ENCODE measurements at regions not wholly inside any gene's neighbourhood (a gene's known extent, or its start where the extent isn't known, plus 50 kb on each side); places are given as distances from the start of the nearest gene placed in this dataset.
A peak's percentile ranks its signal among the peaks of the same experiment; 100 is the strongest.

DNA sequence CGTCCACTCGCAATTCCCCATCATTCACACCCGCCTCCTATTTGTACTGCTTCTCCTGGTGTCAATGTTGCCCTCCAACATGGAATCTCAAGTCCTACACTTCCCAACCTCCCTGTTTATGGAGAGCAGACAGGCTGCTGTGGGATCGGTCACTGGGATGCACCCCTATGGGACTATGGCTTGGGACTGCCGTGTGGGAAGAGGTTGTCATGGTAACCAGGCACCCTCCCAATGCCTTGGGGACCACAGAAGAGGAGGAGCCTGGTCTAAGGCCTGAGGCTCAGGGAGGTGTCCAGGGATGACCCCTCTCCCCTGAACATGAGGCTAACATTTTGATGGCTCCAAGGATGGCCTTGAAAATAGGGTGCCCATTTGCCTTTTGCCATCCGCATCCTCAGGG is 116.6 kb upstream of the CST7 start:
- Mint-ChIP-seq H3K9me3 (no peaks in the 10 kb centered on the region), H3K27me3 (ENCODE audit: low read depth, poor library complexity) (peaks cover 13% of the 10 kb centered on the region), H3K4me1 (peaks cover 10% of the 10 kb centered on the region), H3K36me3 (ENCODE audit: low read depth) (no peaks in the 10 kb centered on the region), H3K4me3 (no peak overlapping the region), H3K27ac (peak overlapping the region; percentile 73)
- no peak for DNase-seq
- TF ChIP-seq, protein P1, sequence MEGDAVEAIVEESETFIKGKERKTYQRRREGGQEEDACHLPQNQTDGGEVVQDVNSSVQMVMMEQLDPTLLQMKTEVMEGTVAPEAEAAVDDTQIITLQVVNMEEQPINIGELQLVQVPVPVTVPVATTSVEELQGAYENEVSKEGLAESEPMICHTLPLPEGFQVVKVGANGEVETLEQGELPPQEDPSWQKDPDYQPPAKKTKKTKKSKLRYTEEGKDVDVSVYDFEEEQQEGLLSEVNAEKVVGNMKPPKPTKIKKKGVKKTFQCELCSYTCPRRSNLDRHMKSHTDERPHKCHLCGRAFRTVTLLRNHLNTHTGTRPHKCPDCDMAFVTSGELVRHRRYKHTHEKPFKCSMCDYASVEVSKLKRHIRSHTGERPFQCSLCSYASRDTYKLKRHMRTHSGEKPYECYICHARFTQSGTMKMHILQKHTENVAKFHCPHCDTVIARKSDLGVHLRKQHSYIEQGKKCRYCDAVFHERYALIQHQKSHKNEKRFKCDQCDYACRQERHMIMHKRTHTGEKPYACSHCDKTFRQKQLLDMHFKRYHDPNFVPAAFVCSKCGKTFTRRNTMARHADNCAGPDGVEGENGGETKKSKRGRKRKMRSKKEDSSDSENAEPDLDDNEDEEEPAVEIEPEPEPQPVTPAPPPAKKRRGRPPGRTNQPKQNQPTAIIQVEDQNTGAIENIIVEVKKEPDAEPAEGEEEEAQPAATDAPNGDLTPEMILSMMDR (IDR thresholded peaks at IDR 0.05), result no peak

DNA sequence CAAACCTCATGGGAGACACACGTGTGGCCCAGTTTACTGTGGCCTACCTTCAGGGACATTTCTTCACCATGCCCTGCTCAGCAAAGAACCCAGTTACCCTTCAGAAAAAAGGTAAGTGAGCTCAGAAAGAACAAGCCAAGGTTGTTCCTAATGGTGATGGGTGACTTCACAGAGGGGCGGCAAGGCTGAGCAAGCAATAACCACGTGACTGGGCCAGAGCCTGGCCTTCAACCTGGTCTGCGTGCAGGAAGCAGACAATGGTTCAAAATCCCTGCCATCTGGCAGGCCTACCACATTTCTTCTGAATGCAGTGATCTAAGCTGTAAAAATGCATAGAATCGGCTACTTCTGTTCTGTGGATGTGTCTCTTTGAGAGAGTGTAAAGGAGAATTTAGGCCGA is 115.5 kb upstream of the CST7 start:
- H3K36me3 Mint-ChIP-seq (ENCODE audit: low read depth), result no peaks in the 10 kb centered on the region
- TF ChIP-seq, protein P1 (IDR thresholded peaks at IDR 0.05), result no peak
- no peak for DNase-seq
- H3K4me3 Mint-ChIP-seq, result no peak overlapping the region
- peaks cover 13% of the 10 kb centered on the region for H3K27me3 Mint-ChIP-seq (ENCODE audit: low read depth, poor library complexity)
- peaks cover 18% of the 10 kb centered on the region for H3K4me1 Mint-ChIP-seq
- no peaks in the 10 kb centered on the region for H3K9me3 Mint-ChIP-seq
- H3K27ac Mint-ChIP-seq, result no peak overlapping the region

DNA sequence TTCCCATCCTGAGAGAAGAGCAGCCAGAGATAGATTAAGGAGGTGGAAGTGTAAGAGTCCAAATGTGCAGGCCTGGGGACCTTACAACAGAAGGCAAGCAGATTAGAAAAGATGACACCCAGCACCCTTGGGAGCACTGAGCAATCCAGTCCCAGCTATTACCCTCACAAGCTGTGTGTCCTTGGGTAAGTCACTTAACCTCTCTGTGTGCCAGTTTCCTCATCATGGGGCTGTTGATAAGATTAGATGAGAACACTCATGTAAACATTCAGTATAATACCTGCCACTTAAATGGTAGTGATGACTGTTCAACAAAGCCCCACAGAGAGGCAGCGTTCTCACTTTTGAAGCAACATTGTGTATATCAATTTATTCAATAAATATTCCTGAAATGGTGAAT is 114.8 kb upstream of the CST7 start:
- Mint-ChIP-seq H3K27ac (no peak overlapping the region), H3K36me3 (ENCODE audit: low read depth) (no peaks in the 10 kb centered on the region), H3K4me1 (peaks cover 18% of the 10 kb centered on the region), H3K27me3 (ENCODE audit: low read depth, poor library complexity) (peaks cover 10% of the 10 kb centered on the region), H3K4me3 (no peak overlapping the region), H3K9me3 (no peaks in the 10 kb centered on the region)
- no peak for DNase-seq
- TF ChIP-seq, protein P1 (IDR thresholded peaks at IDR 0.05), result no peak

DNA sequence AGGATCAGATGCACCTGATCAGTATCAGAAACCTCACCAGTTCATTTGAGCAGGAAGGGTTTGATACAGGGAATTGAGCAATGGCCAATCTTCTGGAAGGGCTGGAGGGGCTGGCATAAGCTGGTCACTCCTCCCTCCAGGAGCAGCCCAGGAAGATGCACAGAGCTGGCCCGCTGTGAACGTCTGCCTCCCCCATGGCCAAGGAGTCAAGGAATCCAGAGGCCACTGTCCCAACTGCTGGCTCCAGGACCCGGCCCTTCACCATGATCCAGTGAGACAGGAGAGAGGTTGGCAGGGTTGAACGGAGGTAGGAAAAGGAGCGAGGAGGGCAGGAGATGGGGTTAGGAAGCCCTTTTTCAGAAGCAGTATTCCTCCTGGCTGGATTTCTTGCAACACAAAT is 113.9 kb upstream of the CST7 start:
- no peak overlapping the region for H3K4me3 Mint-ChIP-seq
- H3K9me3 Mint-ChIP-seq, result no peaks in the 10 kb centered on the region
- peaks cover 21% of the 10 kb centered on the region for H3K4me1 Mint-ChIP-seq
- DNase-seq, result no peak
- TF ChIP-seq, protein P1 (IDR thresholded peaks at IDR 0.05), result no peak
- no peak overlapping the region for H3K27ac Mint-ChIP-seq
- H3K27me3 Mint-ChIP-seq (ENCODE audit: low read depth, poor library complexity), result peaks cover 7% of the 10 kb centered on the region
- no peaks in the 10 kb centered on the region for H3K36me3 Mint-ChIP-seq (ENCODE audit: low read depth)

DNA sequence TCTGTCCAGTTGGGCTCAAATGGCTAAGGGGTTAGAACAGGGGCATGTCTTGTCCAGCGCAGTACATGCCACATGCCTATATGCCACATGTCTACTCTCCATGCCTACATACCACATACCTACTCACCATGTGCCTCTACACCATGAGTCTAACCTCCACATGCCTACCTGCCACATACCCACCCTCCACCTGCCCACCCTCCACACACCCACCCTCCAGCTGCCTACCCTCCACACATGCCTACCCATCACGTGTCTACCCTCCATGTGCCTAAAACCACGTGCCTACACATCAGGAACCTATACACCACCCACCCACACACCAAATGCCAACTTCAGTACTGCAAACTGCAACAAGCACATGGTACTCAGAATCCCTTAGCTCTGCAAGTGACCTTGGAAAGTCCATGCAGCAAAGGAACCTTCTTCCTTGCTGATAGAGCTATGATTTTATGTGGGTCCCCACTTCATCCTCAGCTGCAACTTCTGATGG is 113.0 kb upstream of the CST7 start:
- Mint-ChIP-seq H3K27ac (no peak overlapping the region), H3K4me3 (no peak overlapping the region), H3K9me3 (no peaks in the 10 kb centered on the region), H3K4me1 (peaks cover 23% of the 10 kb centered on the region), H3K36me3 (ENCODE audit: low read depth) (no peaks in the 10 kb centered on the region), H3K27me3 (ENCODE audit: low read depth, poor library complexity) (peaks cover 8% of the 10 kb centered on the region)
- no peak for DNase-seq
- TF ChIP-seq, protein P1 (IDR thresholded peaks at IDR 0.05), result no peak

DNA sequence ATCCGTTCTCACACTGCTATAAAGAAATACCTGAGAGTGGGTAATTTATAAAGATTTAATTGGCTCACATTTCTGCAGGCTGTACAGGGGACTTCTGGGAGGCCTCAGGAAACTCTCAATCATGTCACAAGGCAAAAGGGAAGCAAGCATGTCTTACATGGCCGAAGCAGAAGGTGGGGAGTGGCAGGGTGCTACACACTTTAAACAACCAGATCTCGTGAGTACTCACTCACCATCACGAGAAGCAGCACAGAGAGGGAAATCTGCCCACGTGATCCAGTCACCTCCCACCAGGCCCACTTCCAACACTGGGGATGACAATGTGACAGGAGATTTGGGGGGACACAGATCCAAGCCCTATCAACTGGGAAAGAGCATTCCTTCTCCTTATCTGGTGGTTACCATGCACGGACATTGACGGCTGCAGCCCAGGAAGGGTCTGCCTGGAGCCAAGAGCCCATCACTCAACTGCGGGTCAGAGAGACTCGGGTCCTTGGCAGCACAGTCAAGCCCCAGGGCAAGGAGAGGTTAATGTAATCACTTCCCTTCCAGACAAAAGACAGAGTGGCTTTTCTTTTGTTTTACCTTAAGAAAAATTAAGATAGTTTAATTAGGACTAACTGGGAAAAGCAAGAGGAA is 112.3 kb upstream of the CST7 start:
- DNase-seq, result no peak
- Mint-ChIP-seq H3K27ac (no peak overlapping the region), H3K9me3 (no peaks in the 10 kb centered on the region), H3K4me3 (no peak overlapping the region), H3K36me3 (ENCODE audit: low read depth) (no peaks in the 10 kb centered on the region), H3K4me1 (peaks cover 23% of the 10 kb centered on the region), H3K27me3 (ENCODE audit: low read depth, poor library complexity) (peaks cover 10% of the 10 kb centered on the region)
- TF ChIP-seq, protein P1 (IDR thresholded peaks at IDR 0.05), result no peak

Data from nephron progenitor cell (in vitro differentiated cells).